Immature natural killer cell (primary cell): ENCODE measurements at regions not wholly inside any gene's neighbourhood (a gene's known extent, or its start where the extent isn't known, plus 50 kb on each side); places are given as distances from the start of the nearest gene placed in this dataset.
"Not testable (repeated sequence)": the region's sequence is repeated elsewhere in the genome, so short reads cannot be mapped to it uniquely, and the experiment has no call there.

Experiments used
- DNase-seq, 3 donors: peaks; one replicate each; pipeline ENCODE4 v3.0.0; 2022; ENCODE audit warnings: mixed read lengths in 1 of 3
- H3K27ac Mint-ChIP-seq, 6 donors: one replicate each; pipeline ENCODE4 v1.8.0; 2020; ENCODE audit warnings: mixed read lengths in 6 of 6, mild to moderate bottlenecking in 5 of 6, inconsistent platforms in 4 of 6, moderate library complexity in 3 of 6
- H3K27me3 Mint-ChIP-seq, 3 donors: one replicate each; pipeline ENCODE4 v1.8.0; 2020 to 2021; ENCODE audit warnings: low read depth in 3 of 3, mild to moderate bottlenecking in 3 of 3, mixed read lengths in 3 of 3, moderate library complexity in 3 of 3, inconsistent platforms in 1 of 3
- H3K36me3 Mint-ChIP-seq, 3 donors: one replicate each; pipeline ENCODE4 v1.8.0; 2020; ENCODE audit warnings: mixed read lengths in 3 of 3, inconsistent platforms in 2 of 3, mild to moderate bottlenecking in 2 of 3
- H3K4me1 Mint-ChIP-seq, 2 donors: one replicate each; pipeline ENCODE4 v1.8.0; 2020; ENCODE audit warnings: inconsistent platforms in 2 of 2, mild to moderate bottlenecking in 2 of 2, mixed read lengths in 2 of 2, moderate library complexity in 1 of 2
- H3K4me3 Mint-ChIP-seq, 5 donors: one replicate each; pipeline ENCODE4 v1.8.0; 2020; ENCODE audit warnings: mild to moderate bottlenecking in 5 of 5, mixed read lengths in 5 of 5, inconsistent platforms in 3 of 5, moderate library complexity in 3 of 5
- H3K9me3 Mint-ChIP-seq, 6 donors: one replicate each; pipeline ENCODE4 v1.8.0; 2020; ENCODE audit warnings: mild to moderate bottlenecking in 6 of 6, mixed read lengths in 6 of 6, inconsistent platforms in 4 of 6, moderate library complexity in 3 of 6

- H3K4me3 Mint-ChIP-seq = no peak overlapping the region
- no peak overlapping the region for H3K27ac Mint-ChIP-seq
- peaks cover 0 to 7% of the 10 kb centered on the region in 2 donors for H3K4me1 Mint-ChIP-seq
- H3K9me3 Mint-ChIP-seq = no peaks in the 10 kb centered on the region
- DNase-seq = no peak
- H3K36me3 Mint-ChIP-seq = no peaks in the 10 kb centered on the region
- peaks cover 0 to 2% (median 0%) of the 10 kb centered on the region in 3 donors for H3K27me3 Mint-ChIP-seq
Measured at GRCh38 chr12:40172879-40173278, 51.9 kb upstream of the LRRK2 start.

DNA sequence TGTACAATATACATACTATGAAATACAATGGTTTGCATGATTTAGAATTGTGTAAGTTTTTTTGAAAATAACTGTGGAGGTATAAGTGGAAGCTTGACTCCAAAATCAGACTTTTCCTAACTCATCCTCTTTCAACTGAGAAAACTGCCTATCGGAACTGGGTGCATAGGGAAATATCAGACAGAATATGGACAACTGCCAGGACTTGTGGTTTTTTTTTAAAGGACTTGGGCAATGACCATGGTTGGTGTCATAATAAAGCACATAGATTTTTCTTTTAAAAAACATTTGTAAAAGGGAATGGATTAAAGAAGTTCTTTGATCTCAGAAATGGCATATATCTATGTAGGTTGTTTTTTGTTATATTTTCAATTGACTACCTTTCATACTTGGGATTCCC lies 53.3 kb upstream of the LRRK2 start:
- Mint-ChIP-seq H3K27ac (no peak overlapping the region), H3K36me3 (no peaks in the 10 kb centered on the region), H3K4me1 (peaks cover 0 to 7% of the 10 kb centered on the region in 2 donors), H3K9me3 (no peaks in the 10 kb centered on the region), H3K4me3 (no peak overlapping the region), H3K27me3 (peaks cover 0 to 2% (median 0%) of the 10 kb centered on the region in 3 donors)
- no peak for DNase-seq

DNA sequence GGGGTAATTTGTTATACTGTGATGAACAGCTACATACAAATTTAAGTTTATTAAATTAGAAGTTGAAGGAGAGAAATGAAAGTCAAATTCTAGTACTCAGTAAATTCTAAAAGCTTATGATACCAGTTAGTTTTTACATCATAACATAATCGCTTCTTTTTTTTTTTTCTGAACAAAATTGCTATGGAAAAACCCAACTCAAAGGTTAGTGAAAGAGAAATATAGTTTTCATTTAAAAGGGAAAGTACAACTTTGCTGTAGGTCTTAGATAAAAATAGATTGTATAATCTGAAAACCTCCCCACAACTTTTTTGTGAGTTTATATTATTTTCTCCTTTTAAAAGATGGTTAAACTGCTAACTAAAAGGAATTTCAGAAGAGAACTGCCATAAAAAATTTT lies 53.7 kb upstream of the LRRK2 start:
- H3K27ac Mint-ChIP-seq = no peak overlapping the region
- no peak for DNase-seq
- H3K27me3 Mint-ChIP-seq = peaks cover 0 to 2% (median 0%) of the 10 kb centered on the region in 3 donors
- no peak overlapping the region for H3K4me3 Mint-ChIP-seq
- no peaks in the 10 kb centered on the region for H3K9me3 Mint-ChIP-seq
- no peaks in the 10 kb centered on the region for H3K36me3 Mint-ChIP-seq
- H3K4me1 Mint-ChIP-seq = peaks cover 0 to 7% of the 10 kb centered on the region in 2 donors

DNA sequence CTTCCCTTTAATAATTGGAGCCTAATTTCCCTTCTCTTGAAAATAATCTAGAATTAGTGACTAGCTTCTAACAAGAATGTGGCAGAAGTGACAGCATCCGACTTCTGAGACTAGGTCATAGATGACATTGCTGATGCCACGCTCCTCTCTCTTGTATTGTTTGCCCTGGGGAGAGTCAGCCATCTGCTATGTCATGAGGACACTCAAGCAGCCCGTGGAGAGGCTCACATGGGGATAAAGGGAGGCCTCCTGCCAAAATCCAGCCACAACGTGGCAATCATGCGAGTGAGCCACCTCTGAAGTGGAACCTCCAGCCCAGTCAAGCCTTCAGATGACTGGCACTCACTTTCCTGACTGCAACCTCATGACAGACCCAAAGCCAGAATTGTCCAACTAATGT lies 54.2 kb upstream of the LRRK2 start:
- no peak overlapping the region for H3K27ac Mint-ChIP-seq
- no peak overlapping the region for H3K4me3 Mint-ChIP-seq
- peaks cover 0 to under 1% (median 0%) of the 10 kb centered on the region in 3 donors for H3K27me3 Mint-ChIP-seq

GRCh38 chr12:40168868-40169267 lies 55.9 kb upstream of the LRRK2 start:
- no peak for DNase-seq
- Mint-ChIP-seq H3K9me3 (no peaks in the 10 kb centered on the region), H3K27me3 (peaks cover 0 to 2% (median 0%) of the 10 kb centered on the region in 3 donors), H3K4me3 (peak overlapping the region in 1 of 5 donors; percentile 15), H3K4me1 (peaks cover 0 to 7% of the 10 kb centered on the region in 2 donors), H3K27ac (no peak overlapping the region), H3K36me3 (peaks cover 0 to 4% (median 0%) of the 10 kb centered on the region in 3 donors)

More for the DNA sequence above, 54.2 kb upstream of the LRRK2 start:
- Mint-ChIP-seq H3K9me3 (no peaks in the 10 kb centered on the region), H3K4me1 (peaks cover 0 to 7% of the 10 kb centered on the region in 2 donors), H3K36me3 (no peaks in the 10 kb centered on the region)
- DNase-seq = no peak

GRCh38 chr12:40168419-40168818 lies 56.4 kb upstream of the LRRK2 start:
- H3K27ac Mint-ChIP-seq, H3K4me3 Mint-ChIP-seq, H3K9me3 Mint-ChIP-seq, DNase-seq, H3K36me3 Mint-ChIP-seq, H3K4me1 Mint-ChIP-seq, H3K27me3 Mint-ChIP-seq: not testable (repeated sequence)

GRCh38 chr12:40168001-40168400 lies 56.8 kb upstream of the LRRK2 start:
- Mint-ChIP-seq H3K27ac (no peak overlapping the region), H3K4me3 (no peak overlapping the region), H3K9me3 (no peaks in the 10 kb centered on the region), H3K27me3 (peaks cover 0 to 2% (median 0%) of the 10 kb centered on the region in 3 donors), H3K36me3 (peaks cover 0 to 4% (median 0%) of the 10 kb centered on the region in 3 donors), H3K4me1 (peaks cover 0 to 7% of the 10 kb centered on the region in 2 donors)
- DNase-seq = no peak

DNA sequence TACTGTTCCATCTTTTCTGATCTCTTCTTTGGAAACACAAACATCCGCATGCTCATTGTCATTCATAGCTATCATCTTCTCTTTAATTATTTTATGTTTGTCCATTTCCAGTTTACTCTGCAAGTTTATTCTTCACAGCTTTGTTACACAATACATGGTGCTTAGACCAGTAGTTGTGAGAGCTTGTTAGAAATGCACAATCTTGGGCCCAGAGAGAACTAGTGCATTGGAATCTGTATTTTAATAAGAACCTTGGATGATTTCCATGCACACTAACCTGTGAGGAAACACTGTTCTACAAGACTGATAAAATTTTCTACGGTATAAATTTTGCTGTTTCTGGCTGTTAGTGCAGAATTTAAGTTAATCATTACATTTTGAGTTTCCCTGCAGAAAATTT lies 59.3 kb upstream of the SLC2A13 start:
- Mint-ChIP-seq H3K9me3 (peaks cover 0 to 4% (median 0%) of the 10 kb centered on the region in 6 donors), H3K27me3 (peaks cover 0 to 5% (median 4%) of the 10 kb centered on the region in 3 donors), H3K4me3 (no peak overlapping the region), H3K36me3 (peaks cover 0 to 4% (median 0%) of the 10 kb centered on the region in 3 donors), H3K4me1 (peaks cover 0 to 7% of the 10 kb centered on the region in 2 donors), H3K27ac (no peak overlapping the region)
- no peak for DNase-seq

DNA sequence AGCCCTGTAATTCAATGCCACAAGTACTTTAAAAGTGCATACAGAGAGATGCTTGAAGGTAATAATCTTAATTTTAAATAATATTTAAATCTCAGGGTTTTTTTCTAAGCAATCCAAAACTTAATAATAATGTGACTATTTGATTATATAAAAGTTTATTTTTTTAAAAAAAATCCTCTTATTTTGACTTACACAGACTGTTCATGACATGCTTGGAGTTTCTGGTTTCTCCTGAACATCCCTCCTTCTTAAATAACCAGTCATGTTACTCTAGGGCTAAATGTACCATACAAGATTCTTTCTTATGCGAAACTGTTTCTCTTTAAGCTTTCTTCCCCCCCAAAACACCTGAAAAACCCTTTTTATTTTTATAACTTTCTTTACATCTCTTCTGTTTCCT lies 58.2 kb upstream of the SLC2A13 start:
- Mint-ChIP-seq H3K9me3 (peaks cover 0 to 4% (median under 1%) of the 10 kb centered on the region in 6 donors), H3K4me1 (peaks cover 0 to 5% of the 10 kb centered on the region in 2 donors), H3K27ac (no peak overlapping the region), H3K4me3 (no peak overlapping the region), H3K36me3 (peaks cover 0 to 4% (median 0%) of the 10 kb centered on the region in 3 donors), H3K27me3 (peaks cover 0 to 5% (median 4%) of the 10 kb centered on the region in 3 donors)
- no peak for DNase-seq

DNA sequence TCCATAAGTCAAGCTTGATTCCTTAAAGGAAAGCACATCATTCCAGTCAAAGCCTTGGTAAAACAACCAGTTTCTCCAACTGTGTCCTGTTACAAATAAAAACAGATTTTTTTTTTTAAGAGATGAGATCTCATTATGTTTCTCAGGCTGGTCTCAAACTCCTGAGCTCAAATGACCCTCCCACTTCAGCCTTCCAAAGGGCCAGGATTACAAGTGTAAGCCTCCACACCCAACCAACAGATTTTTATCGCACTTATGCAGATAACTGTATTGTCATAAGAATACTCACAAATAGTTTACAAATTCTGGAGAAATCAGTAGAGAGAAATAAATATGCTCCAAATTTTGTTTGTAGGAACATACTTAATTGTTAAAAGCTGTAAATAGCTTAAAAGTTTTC lies 56.2 kb upstream of the SLC2A13 start:
- peaks cover 0 to 4% (median 0%) of the 10 kb centered on the region in 3 donors for H3K36me3 Mint-ChIP-seq
- H3K4me1 Mint-ChIP-seq = no peaks in the 10 kb centered on the region
- no peak overlapping the region for H3K27ac Mint-ChIP-seq
- no peak overlapping the region for H3K4me3 Mint-ChIP-seq
- H3K27me3 Mint-ChIP-seq = peaks cover 0 to 5% (median 4%) of the 10 kb centered on the region in 3 donors
- peaks cover 0 to 4% (median 1%) of the 10 kb centered on the region in 6 donors for H3K9me3 Mint-ChIP-seq
- no peak for DNase-seq

GRCh38 chr12:40158592-40159111 lies 52.8 kb upstream of the SLC2A13 start:
- no peak for DNase-seq
- Mint-ChIP-seq H3K36me3 (no peaks in the 10 kb centered on the region), H3K9me3 (peaks cover 0 to 4% (median 1%) of the 10 kb centered on the region in 6 donors), H3K4me3 (no peak overlapping the region), H3K4me1 (no peaks in the 10 kb centered on the region), H3K27me3 (peaks cover 0 to 4% (median 3%) of the 10 kb centered on the region in 3 donors), H3K27ac (no peak overlapping the region)

- Mint-ChIP-seq H3K27ac (no peak overlapping the region), H3K27me3 (peaks cover 0 to 4% (median 3%) of the 10 kb centered on the region in 3 donors), H3K36me3 (no peaks in the 10 kb centered on the region), H3K4me1 (no peaks in the 10 kb centered on the region), H3K4me3 (no peak overlapping the region), H3K9me3 (peaks cover 0 to 4% (median under 1%) of the 10 kb centered on the region in 6 donors)
- DNase-seq = no peak
Measured at GRCh38 chr12:40157336-40157735, 51.5 kb upstream of the SLC2A13 start.

DNA sequence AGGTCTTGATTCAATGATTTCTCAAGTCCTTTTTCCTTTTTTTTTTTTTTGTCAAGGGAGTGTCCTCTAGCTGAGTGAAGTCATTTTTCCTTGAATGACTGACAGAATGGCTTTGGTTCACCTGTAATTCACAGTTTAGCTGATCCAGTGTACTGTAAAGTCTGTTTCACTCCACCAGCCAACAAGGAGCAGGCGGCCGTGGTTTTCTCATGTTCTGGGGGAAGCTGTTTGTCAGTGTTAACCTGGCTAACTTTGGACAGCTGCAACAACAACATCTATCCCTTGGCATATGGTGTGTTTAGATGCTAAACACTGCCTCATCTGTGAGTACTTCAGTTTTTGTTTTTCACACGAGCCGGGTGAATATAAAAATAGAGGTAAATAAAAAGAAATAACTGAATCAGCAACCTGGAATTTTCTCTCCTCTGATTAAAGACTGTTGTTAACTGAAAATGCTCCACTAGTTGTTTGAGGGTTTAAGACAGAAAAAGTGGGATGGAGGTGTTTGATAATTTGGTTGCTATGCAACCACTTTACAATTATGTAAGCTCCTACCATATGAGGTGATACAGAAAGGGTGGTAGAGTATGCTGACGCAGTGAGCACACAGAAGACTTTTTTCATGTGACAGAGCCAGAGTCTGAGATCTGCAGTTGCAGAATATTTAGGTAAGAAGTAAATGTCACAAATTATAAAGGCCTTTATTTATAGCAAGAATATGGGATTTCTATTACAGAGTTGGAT lies 50.3 kb upstream of the SLC2A13 start:
- H3K4me1 Mint-ChIP-seq = no peaks in the 10 kb centered on the region

More for the DNA sequence above, 50.3 kb upstream of the SLC2A13 start:
- Mint-ChIP-seq H3K27ac (no peak overlapping the region), H3K36me3 (no peaks in the 10 kb centered on the region), H3K4me3 (no peak overlapping the region), H3K9me3 (peaks cover 0 to 4% (median 0%) of the 10 kb centered on the region in 6 donors), H3K27me3 (no peaks in the 10 kb centered on the region)
- DNase-seq = no peak
